LHCN-M2 (cell line): ENCODE measurements at regions not wholly inside any gene's neighbourhood (a gene's known extent, or its start where the extent isn't known, plus 50 kb on each side); places are given as distances from the start of the nearest gene placed in this dataset.
A peak's percentile ranks its signal among the peaks of the same experiment; 100 is the strongest.
"Not testable (repeated sequence)": the region's sequence is repeated elsewhere in the genome, so short reads cannot be mapped to it uniquely, and the experiment has no call there.

Experiments
- DNase-seq: peaks from one replicate; pipeline ENCODE4 v3.0.0-alpha.2; 2012; ENCODE audit warnings: low read depth

- DNase-seq, result no peak
These were observed 399.8 kb upstream of the PIK3R1 start for GRCh38 chr5:67815455-67816391.

- DNase-seq, result no peak
These were observed 400.8 kb upstream of the PIK3R1 start for GRCh38 chr5:67814569-67815311.

- no peak for DNase-seq
These were observed 401.5 kb upstream of the PIK3R1 start for GRCh38 chr5:67813877-67814539.

GRCh38 chr5:67809589-67809988, 406.0 kb upstream of the PIK3R1 start:
- DNase-seq, result no peak

GRCh38 chr5:67808340-67808739, 407.2 kb upstream of the PIK3R1 start:
- DNase-seq, result peak; percentile 36

- no peak for DNase-seq
These were observed 408.1 kb upstream of the PIK3R1 start for GRCh38 chr5:67807439-67807888.

GRCh38 chr5:67806654-67807438, 408.7 kb upstream of the PIK3R1 start:
- DNase-seq, result no peak

GRCh38 chr5:67805666-67806348, 409.7 kb upstream of the PIK3R1 start:
- no peak for DNase-seq

GRCh38 chr5:67802766-67803165, 412.8 kb upstream of the PIK3R1 start:
- no peak for DNase-seq

GRCh38 chr5:67799732-67800234, 415.8 kb upstream of the PIK3R1 start:
- DNase-seq, result peak; percentile 61

- DNase-seq, result not testable (repeated sequence)
These were observed 417.1 kb upstream of the PIK3R1 start for GRCh38 chr5:67798470-67798869.

GRCh38 chr5:67795781-67796477, 419.6 kb upstream of the PIK3R1 start:
- no peak for DNase-seq

- DNase-seq, result no peak
These were observed 421.6 kb upstream of the PIK3R1 start for GRCh38 chr5:67793966-67794365.

GRCh38 chr5:67793418-67793817, 422.1 kb upstream of the PIK3R1 start:
- no peak for DNase-seq

- no peak for DNase-seq
These were observed 422.7 kb upstream of the PIK3R1 start for GRCh38 chr5:67792891-67793290.

GRCh38 chr5:67790390-67790789, 425.2 kb upstream of the PIK3R1 start:
- DNase-seq, result no peak

- not testable (repeated sequence) for DNase-seq
These were observed 435.5 kb upstream of the PIK3R1 start for GRCh38 chr5:67779893-67780623.

GRCh38 chr5:67774786-67775185, 440.8 kb upstream of the PIK3R1 start:
- no peak for DNase-seq

- peak; percentile 19 for DNase-seq
These were observed 441.3 kb upstream of the PIK3R1 start for GRCh38 chr5:67774267-67774552.
